Left hindlimb (tissue), 1 donor: ENCODE measurements at regions not wholly inside any gene's neighbourhood (a gene's known extent, or its start where the extent isn't known, plus 50 kb on each side); places are given as distances from the start of the nearest gene placed in this dataset.

Experiments
- DNase-seq: peaks from one replicate; pipeline ENCODE4 v3.0.0-alpha.2; 2018

DNA sequence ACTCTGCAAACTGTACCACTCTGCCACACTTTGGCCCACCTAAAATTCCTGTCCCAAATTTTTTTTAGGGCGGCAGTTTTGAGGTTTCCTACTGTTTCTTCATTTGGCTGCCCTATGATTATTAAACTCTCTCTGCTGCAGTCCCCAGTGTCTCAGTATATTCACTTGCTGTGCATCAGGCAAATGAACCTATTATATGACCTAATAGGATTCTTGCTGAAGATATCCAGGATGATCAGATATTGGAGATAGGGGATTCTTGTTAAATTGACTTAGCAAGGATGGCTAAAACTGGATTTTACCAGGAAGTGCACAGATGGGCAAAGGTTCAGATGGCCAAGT, 410.8 kb upstream of the DDI1 start:
- no peak for DNase-seq

DNA sequence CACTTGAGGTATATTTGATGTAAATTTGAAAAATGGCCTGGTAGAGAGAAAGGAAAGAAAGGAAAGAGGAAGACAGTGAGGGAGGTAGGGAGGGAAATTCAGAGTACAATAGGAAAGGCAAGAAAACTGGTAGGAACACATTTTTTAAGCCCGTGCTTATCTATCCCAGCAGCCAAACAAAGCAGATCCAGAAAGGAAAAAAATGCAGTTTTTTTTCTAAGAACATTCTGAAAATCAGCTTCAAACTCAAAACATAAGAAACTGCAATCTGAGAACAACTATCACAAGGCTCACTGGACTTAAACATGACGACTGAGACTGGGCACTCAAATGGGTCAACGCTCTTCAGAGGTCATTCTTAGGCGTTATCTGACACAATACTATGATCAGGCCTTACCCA, 408.3 kb upstream of the DDI1 start:
- no peak for DNase-seq

DNA sequence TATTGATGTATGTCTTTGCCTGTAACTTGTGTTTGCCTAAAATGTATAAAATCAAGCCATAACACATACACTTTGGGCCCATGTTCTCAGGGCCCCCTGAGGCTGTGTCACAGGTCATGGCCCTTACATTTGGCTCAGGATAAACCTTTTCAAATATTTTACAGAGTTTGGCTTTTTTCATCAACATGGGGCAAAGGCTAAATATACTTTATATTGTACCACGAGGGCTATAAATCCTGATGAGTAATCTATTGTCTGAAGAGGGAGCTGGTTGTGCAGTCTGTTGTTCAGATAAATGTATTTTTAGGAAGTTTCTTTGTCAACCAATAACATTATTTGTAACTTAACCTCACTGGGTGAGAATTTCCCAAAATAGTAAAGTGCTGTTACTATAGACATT, 404.6 kb upstream of the DDI1 start:
- no peak for DNase-seq

DNA sequence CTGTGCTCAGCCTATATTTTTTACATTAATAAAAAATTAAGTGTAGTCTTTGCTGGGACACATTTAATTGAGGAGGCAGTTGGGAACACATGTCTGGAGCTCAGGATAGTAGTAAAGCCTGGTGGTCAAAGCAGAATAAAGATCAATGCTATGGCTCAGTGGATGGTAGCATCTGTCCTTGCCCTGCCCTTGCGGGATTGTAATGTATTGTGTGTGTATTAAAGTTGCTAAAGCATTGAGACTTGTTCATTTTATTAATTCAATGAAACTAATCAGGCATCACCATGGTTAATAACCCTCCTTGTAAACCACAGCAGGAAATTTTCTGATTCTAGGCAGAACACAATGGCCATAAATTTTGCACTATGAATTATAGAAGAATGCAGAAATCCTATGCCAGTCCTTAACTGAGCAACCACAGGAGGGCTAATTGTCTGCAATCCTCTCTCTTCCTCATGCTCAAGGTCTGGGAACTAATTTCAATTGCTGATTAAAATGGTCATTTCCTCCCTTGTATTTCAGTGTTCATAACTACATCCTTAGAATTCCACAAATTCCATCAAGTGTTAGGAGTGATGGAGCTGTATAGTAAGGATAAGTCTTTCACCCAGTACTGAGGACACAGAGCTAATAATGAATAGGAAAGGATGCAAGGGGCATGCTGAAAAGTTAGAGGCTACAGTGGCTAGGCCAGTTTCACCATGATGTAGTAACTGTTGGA, 403.2 kb upstream of the DDI1 start:
- no peak for DNase-seq

DNA sequence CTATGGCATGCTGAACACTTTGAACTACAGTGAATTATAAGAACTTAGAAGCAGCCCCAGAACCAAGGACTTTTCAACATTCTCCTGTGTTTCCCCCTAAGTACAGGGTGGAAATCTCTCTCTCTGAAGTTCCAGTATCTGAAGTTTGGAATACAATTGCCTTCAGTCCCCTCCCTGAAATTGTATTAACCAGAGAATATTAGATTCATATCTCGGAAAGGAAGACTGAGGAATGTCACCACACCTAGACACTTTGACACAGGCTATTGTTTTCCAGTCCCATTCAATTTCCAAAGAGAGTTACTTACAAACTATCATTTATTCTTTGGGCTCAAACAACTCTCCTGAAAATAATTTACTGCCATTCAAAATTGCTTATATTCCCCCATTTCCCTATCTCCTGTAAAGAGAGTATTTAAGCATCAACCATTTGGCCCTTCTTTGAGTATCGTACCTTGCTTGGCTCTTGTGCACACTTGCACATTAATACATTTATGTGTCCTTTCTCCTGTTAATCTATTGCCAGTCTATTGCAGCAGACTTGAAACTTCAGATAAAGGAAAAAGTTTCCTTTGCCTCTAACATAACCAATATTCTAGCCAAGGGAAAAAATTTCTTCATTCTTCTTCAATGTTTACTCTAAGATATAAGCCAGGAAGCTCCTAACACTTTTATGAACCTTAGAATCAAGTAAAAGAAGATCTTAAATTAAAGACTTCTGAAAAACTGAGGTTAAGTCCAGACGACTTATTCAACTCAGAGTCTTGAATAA, 402.4 kb upstream of the DDI1 start:
- no peak for DNase-seq

DNA sequence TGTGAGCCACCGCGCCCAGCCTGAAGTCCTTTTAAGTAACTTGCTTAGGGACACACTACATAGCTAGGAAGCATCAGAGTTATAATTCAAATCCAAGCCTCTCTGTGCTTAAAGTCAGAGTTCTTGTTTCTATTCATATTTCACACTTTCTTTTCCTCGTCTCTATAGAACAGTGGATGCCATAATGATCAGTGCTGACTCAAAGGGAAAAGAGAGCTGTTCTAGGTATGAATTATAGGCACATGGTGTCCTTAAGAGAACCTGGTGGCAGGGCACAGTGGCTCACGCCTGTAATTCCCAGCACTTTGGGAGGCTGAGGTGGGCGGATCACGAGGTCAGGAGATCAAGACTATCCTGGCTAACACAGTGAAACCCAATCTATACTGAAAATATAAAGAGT, 400.2 kb upstream of the DDI1 start:
- DNase-seq: no peak

DNA sequence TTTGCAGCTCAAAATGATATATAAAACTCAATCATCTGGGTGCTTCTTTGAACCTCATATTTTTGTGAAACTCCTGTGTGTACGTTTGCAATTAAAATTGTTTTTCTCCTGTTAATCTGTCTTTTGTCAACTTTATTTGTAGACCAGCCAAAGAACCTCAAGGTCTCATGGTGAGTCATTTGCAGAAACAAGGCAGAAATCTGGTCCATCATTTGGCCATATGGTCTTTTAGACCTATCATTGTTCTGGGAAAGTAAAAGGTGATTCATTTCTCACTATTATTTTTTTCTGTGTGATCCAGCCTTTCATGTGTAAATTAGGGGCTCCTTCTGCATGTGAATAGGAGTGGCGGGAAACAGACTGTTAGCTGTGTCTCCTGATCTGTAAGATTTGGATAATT, 399.1 kb upstream of the DDI1 start:
- DNase-seq: no peak

DNA sequence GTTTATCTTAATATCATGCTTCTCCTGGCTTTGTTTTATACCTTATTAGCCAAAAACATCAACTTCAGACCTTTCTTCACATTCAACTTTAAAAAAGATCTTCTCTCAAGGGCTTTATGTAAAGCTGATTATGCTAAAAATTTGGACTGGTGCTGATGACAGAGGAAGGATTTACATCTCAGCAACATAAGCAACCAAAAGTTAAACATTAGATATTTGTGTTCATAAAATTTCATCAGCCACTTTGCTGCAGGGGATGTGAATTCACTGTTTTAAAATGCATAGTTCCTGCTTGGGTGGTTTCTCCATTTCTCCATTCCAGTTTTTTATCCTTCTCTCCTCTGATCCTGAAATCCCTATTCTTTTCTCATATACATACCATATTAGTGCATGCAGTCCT, 398.6 kb upstream of the DDI1 start:
- no peak for DNase-seq

DNA sequence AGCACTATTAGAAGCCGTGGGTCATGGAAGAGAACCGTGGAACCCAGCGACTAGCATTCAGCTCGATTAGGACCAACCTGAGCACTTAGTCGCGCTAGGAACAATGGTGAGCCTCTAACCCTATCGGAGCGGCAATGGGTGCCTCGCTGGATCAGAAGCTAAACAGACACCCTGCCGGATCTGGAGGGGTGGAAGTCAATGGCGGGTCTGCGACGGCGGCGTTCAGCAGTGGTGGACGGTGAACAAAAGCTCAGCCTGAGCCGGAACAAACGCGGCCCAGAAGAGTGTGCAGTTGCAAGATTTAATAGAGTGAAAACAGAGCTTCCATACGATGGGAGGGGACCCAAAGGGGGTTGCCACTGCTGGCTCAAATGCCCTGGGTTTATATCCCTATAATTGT, 391.8 kb upstream of the DDI1 start:
- no peak for DNase-seq

DNA sequence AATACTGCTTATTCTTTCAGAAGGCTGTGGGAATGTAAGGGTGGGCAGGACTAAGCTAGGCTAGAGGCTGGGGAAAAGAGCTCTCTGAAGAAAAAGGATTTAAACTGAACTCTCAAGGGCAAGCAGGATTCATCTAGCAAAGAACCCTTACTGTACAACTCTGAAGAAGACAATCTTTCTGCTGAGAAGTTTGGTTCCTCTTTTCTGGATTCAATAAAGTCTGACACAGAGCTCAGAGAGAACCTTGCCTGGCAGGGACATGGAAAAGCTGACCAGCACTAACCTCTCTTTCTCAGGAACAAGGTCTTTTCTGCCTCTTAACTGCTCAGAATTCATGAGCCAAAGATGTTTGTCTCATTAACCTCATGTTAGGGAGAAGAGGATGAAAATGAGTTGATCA, 388.4 kb upstream of the DDI1 start:
- no peak for DNase-seq

DNA sequence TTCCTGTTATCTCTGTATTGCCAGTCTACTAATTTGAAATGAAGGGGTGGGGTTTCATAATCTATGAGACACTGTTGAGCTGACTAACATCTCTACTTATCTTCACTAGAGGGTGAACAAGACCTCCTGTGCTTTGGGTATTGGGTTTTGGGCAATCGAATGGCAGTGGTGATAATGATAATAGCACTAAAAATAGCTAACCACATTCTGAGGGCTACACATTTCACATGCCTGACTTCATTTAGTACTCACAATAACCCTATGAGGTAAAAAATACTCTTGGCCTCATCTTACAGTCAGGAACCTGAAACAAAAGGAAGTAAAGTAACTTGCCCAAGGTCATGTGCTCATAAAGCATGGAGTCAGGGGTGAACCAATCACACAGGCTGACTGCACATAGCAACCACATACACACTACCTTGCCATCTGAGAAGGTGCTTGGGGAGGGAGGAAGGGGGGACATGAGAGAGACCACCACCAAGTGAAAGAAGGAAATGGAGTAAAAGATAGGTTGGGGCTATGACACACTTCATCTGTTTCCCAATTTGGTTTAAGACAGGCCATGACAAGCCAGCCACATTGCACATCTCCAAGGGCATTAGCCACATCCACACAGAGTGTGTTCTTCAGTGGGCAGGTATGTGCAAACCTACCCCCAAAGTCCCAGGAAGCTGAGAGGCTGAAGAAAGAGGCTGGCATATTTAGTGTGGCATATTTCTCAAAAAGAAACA, 387.6 kb upstream of the DDI1 start:
- no peak for DNase-seq

DNA sequence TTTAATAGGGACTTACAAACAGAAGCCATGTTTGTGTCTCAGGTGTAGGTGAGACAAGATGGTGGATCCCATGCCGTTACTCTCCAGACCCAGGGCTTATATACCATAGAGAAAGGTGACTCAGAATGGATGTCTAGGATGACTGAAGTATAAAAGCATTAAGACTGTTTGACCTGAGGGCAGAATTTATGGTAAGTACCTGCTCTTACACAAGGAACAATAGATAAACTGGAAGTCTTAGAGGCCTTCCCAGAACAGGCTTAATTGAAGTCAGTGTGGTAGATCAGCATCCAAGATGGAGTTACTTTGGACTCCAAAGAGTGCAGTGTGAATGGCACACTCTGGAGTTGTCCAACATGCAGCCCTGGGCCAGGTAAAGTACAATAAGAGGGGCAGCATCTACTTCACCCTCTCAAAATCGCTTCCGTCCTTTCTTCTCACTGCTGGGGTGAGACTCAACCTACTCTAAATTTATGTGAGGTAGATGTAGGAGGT, 387.0 kb upstream of the DDI1 start:
- DNase-seq: no peak

DNA sequence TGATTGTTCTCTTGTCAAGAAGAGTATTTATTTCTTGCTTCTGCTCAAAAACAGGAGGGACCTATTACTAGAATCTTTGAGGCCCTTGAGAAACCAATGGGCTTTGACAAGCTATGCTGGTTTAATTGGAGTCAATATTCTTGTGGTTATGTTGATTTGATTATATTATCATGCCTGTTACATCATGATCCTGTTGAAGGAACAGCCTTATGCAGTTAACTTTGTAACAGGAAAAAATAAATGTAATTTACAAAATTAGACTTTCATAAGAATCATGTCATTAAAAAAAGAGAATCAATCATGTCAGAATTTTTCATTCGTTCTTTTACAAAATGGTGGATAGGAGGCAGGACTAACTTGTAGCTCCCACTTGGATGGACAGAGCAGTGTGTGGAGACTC, 386.1 kb upstream of the DDI1 start:
- no peak for DNase-seq

DNA sequence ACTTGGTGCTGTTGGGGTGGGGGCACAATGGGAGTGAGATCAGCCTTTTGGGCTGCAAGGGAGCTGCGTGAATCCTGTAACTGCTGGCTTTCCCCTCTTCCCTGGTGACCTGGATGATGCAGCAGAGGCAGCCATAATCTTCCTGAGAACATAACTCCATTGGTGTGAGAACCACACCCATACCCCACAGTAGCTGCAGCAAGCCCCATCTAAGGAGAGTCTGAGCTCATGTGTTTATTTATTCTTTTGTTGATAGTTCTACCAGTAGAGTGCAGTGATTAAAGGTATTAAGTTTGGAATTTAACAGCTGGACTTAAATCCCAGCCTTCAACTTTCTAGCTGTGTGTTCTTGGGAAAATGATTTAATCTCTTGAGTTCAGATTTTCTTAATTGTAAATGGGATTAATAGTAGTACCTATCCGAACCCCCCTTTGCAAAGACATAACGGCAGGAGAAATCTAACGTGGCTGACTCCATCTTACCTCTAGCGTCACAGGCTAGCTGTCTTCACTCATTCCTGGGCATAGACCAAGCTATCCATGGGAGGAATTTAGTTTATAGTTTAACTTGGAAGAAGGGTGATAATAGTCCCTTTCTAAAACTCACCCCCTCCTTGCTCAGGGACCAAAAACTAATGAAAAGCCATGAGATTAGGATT, 385.0 kb upstream of the DDI1 start:
- no peak for DNase-seq

DNA sequence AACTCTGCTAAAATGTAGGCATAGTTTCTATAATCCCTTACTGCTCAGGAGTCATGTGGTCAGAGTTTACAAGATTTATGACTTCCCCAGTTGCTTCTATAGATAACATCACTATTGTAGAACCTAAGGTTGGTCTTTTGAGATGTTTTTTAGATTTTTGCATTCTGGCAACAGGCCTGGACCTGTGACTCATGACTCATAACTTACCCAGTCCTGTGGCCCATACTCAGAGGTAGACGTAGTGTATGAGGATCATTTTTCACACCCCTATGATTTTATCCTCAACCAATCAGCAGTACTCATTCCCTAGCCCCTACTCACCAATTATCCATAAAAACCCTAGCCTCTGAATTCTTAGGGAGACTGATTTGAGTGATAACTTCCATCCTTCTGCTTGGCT, 384.4 kb upstream of the DDI1 start:
- no peak for DNase-seq

DNA sequence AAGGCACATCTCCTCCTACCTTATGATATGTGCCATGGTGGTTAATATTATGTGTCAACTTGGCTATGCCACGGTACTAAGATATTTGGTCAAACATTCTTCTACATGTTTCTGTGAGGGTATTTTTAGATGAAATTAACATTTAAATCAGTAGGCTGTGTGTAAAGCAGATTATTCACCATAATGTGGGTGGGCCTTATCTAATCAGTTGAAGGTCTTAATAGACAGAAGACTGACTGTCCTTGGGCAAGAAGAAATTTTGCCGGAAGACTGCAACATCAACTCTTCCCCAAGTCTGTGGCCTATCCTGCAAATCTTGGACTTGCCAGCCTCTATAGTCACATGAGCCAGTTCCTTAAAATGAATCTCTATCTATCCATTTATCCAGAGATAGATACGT, 380.1 kb upstream of the DDI1 start:
- DNase-seq: no peak

DNA sequence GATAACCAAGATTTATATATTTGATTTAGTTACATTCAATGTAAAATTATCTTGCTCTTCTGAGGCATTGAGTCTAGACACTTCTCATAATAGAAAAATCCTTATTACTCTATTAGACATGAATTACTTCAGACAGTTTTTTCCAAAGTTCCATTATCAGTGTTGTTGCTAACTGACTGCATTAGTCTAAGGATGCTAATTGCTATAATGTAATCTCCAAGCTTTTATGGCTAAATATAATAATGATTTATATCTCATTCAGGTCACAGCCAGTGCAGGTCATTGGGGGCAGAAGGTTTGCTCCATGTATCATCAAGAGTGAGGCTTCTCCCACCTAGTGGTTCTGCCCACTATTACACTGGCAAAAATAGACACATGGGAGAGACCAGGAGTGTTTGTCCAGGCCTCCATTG, 377.2 kb upstream of the DDI1 start:
- DNase-seq: no peak

DNA sequence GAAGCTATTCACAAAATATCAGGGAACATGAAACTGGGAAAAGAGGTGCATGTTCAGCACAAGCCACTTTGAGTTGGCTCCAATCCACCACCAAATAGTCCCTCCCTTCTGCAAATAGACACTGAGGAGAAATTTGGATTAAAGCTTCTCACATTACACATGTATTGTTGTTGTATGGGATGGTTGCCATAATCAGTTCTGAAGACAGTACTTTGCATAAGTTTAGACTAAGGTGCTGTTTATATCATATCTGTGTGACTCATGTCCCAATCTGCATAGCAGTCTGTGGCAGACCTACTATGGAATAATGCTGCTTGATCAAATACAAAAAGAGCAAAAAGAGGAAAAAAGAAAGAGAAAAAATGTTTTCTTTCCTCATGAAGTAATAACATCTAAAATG, 376.7 kb upstream of the DDI1 start:
- DNase-seq: no peak

DNA sequence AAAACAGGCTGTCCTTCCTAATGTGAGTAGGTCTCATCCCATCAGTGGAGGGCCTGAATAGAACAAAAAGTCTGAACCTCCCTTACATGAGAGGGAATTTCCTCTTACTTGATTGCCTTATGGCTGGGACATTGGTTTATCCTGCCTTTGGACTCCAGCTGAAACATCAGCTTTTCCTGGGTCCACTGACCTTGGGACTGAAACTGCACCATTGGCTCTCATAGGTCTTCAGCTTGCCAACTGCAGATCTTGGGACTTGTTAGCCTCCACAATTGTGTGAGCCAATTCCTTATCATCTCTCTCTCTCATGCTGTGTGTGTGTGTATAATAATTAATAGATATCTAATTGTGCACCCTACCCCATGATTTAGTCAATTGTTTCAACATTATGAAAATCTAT, 375.3 kb upstream of the DDI1 start:
- no peak for DNase-seq

DNA sequence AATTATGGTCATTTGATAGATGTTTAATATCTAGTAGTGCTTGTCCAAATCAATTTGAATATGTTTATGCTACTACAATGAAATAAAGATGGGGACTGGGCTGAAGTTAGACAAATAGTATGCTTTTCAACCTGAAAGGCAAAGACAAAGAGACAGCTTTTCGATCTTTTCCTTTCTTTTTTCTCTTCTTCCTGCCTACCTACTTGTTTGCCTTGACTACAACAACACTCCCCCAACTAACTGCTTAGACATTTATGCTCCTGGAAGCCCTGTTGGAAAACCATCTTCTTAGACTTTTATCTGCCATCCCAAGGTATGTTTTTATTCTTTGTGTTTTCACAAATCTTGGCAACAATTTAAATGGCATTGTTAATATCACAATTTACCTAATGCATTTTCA, 374.4 kb upstream of the DDI1 start:
- no peak for DNase-seq

DNA sequence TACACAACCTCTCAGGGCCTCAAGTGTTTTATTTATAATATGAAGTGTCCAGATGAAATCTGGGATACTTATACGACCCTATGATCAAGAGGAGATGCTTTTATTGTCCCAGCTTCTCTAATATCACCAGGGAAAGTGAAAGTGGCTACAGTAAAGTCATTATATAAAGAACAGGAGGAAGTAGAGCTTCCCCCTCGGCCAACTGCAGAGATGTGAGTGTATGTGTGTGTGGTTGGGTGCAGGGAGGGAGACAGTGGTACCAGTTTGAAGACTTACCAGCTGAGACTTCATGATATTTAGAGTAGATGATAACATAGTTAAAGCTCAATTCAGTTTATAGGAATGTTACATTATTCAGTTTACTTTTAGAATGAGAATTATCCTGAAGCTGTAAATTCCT, 373.6 kb upstream of the DDI1 start:
- no peak for DNase-seq

DNA sequence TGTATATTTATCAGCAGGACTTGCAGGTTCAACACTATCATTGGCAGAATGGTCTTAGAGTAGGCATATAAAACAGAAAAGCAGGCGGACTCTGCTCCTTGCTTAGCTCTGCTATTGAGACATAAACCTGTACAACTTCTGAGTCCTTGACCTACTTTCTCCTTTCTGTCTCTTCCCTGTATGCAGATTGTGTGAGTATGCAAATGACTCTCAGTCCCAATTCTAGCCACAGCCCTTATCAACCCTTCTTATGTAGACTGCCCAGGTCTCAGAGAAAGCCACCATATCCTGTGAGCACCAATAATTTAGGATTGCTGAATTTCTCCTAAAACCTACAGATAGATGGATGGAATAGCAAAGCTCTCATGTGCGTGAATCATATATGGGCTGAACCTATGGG, 367.6 kb upstream of the DDI1 start:
- no peak for DNase-seq

DNA sequence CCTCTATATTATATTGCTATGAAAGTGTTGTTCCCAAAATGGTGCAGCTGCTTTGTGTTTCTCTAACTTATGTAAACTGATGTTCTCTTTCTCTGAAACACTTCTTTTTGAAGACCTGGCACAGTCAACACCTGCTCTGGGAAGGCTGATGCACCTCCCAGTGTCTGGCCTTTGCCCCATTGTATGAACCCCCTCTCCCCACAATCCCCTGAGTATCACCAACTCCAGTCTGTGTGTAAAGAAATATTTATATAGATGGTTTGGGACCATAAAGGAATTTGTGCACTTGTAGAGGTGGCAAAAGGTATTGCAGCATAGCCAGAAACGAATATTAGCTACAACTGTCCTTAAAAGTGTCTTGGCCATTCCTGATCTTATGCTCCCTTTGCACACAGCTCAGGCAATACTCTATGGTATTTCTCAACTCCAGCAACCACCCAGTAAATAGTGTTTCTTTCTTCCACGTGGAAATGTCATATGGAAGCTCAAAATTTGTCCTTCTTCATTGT, 365.2 kb upstream of the DDI1 start:
- DNase-seq: no peak
